Suprapubic skin (tissue), 4 donors: ENCODE measurements at regions not wholly inside any gene's neighbourhood (a gene's known extent, or its start where the extent isn't known, plus 50 kb on each side); places are given as distances from the start of the nearest gene placed in this dataset.

ENCODE experiments used
- DNase-seq, 2 donors: peaks; one replicate each; pipeline ENCODE4 v3.0.0-alpha.2; 2019; ENCODE audit warnings: low spot score in 2 of 2
- H3K27ac ChIP-seq: fragments of 200-600 bp; sonication (generic); one replicate; pipeline ENCODE4 v1.5.1; 2019
- H3K27me3 ChIP-seq: fragments of 200-600 bp; sonication (generic); one replicate; pipeline ENCODE4 v1.5.1; 2019
- H3K36me3 ChIP-seq: fragments of 200-600 bp; sonication (generic); one replicate; pipeline ENCODE4 v1.5.1; 2019
- H3K4me1 ChIP-seq: fragments of 200-600 bp; sonication (generic); one replicate; pipeline ENCODE4 v1.5.1; 2019
- H3K4me3 ChIP-seq: fragments of 200-600 bp; sonication (generic); one replicate; pipeline ENCODE4 v1.5.1; 2019; ENCODE audit warnings: mild to moderate bottlenecking
- H3K9me3 ChIP-seq: fragments of 200-600 bp; sonication (generic); one replicate; pipeline ENCODE4 v1.5.1; 2019
- CTCF ChIP-seq, 2 donors: fragments of 200-600 bp in 1 of 2; fragments of 450-650 bp in 1 of 2; sonication (generic) in 1 of 2; IDR thresholded peaks; one replicate each; pipeline ENCODE4 v1.5.1; 2016 to 2019; ENCODE audit warnings: antibody characterized with exemption in 2 of 2, mild to moderate bottlenecking in 1 of 2, moderate library complexity in 1 of 2
- EP300 ChIP-seq: sonication (generic); formaldehyde crosslinking; IDR thresholded peaks from one replicate; pipeline ENCODE4 v1.6.1; 2017; ENCODE audit warnings: antibody characterized with exemption
- POLR2A ChIP-seq, 2 donors: fragments of 450-650 bp; IDR thresholded peaks; one replicate each; pipeline ENCODE4 v1.6.1; 2017; ENCODE audit warnings: antibody characterized with exemption in 2 of 2, mild to moderate bottlenecking in 2 of 2, moderate library complexity in 2 of 2
- POLR2AphosphoS5 ChIP-seq, 3 donors: sonication (generic); formaldehyde crosslinking; IDR thresholded peaks; one replicate each; pipeline ENCODE4 v1.6.1; 2017; ENCODE audit warnings: antibody characterized with exemption in 3 of 3
- WGBS: methylation state at CpG from one replicate; pipeline ENCODE4 v1.1.5; 2018; 5-methylcytosine and 5-hydroxymethylcytosine counted together

- DNase-seq: no peak
- H3K27me3 ChIP-seq: no peaks in the 10 kb centered on the region
- no peak overlapping the region for H3K27ac ChIP-seq
- TF ChIP-seq EP300 (no peak), POLR2A (IDR thresholded peaks at IDR 0.05) (no peak), POLR2AphosphoS5 (IDR thresholded peaks at IDR 0.05) (no peak), CTCF (IDR thresholded peaks at IDR 0.05) (no peak)
- WGBS: 83% methylated on average over 27 of the region's 28 CpGs
- H3K36me3 ChIP-seq: no peaks in the 10 kb centered on the region
- peaks cover 13% of the 10 kb centered on the region for H3K4me1 ChIP-seq
- no peak overlapping the region for H3K4me3 ChIP-seq
- no peaks in the 10 kb centered on the region for H3K9me3 ChIP-seq
These were observed 62.2 kb upstream of the GRPEL1 start for GRCh38 chr4:7129871-7130620.

- no peak for DNase-seq
- peaks cover 13% of the 10 kb centered on the region for H3K4me1 ChIP-seq
- H3K36me3 ChIP-seq: no peaks in the 10 kb centered on the region
- H3K9me3 ChIP-seq: no peaks in the 10 kb centered on the region
- 88% methylated on average over 12 of the region's 12 CpGs for WGBS
- no peaks in the 10 kb centered on the region for H3K27me3 ChIP-seq
- no peak overlapping the region for H3K27ac ChIP-seq
- H3K4me3 ChIP-seq: no peak overlapping the region
- TF ChIP-seq POLR2A (IDR thresholded peaks at IDR 0.05): no peak
- no peak for TF ChIP-seq CTCF (IDR thresholded peaks at IDR 0.05)
- no peak for TF ChIP-seq POLR2AphosphoS5 (IDR thresholded peaks at IDR 0.05)
- no peak for TF ChIP-seq EP300
These were observed 60.8 kb upstream of the GRPEL1 start for GRCh38 chr4:7128644-7129043.

GRCh38 chr4:7128234-7128633 is 60.4 kb upstream of the GRPEL1 start:
- DNase-seq: no peak
- Histone ChIP-seq H3K36me3 (no peaks in the 10 kb centered on the region), H3K4me1 (peaks cover 13% of the 10 kb centered on the region), H3K27me3 (no peaks in the 10 kb centered on the region), H3K9me3 (no peaks in the 10 kb centered on the region), H3K27ac (no peak overlapping the region), H3K4me3 (no peak overlapping the region)
- WGBS: 89% methylated on average over 8 of the region's 8 CpGs
- TF ChIP-seq POLR2A (IDR thresholded peaks at IDR 0.05) (no peak), EP300 (no peak), POLR2AphosphoS5 (IDR thresholded peaks at IDR 0.05) (no peak), CTCF (IDR thresholded peaks at IDR 0.05) (no peak)

- H3K4me3 ChIP-seq: no peak overlapping the region
- 75% methylated on average over 18 of the region's 18 CpGs for WGBS
- H3K4me1 ChIP-seq: peaks cover 13% of the 10 kb centered on the region
- H3K27me3 ChIP-seq: no peaks in the 10 kb centered on the region
- no peak for DNase-seq
- no peaks in the 10 kb centered on the region for H3K36me3 ChIP-seq
- no peak overlapping the region for H3K27ac ChIP-seq
- TF ChIP-seq POLR2A (IDR thresholded peaks at IDR 0.05): no peak
- TF ChIP-seq CTCF (IDR thresholded peaks at IDR 0.05): no peak
- TF ChIP-seq EP300: no peak
- TF ChIP-seq POLR2AphosphoS5 (IDR thresholded peaks at IDR 0.05): no peak
- no peaks in the 10 kb centered on the region for H3K9me3 ChIP-seq
These were observed 59.7 kb upstream of the GRPEL1 start for GRCh38 chr4:7127576-7127975.

GRCh38 chr4:7126981-7127380 is 59.1 kb upstream of the GRPEL1 start:
- peaks cover 13% of the 10 kb centered on the region for H3K4me1 ChIP-seq
- WGBS: 72% methylated on average over 8 of the region's 8 CpGs
- DNase-seq: no peak

More at GRCh38 chr4:7126981-7127380, 59.1 kb upstream of the GRPEL1 start:
- Histone ChIP-seq H3K36me3 (no peaks in the 10 kb centered on the region), H3K9me3 (no peaks in the 10 kb centered on the region), H3K27ac (no peak overlapping the region), H3K4me3 (no peak overlapping the region), H3K27me3 (no peaks in the 10 kb centered on the region)
- TF ChIP-seq EP300 (no peak), POLR2AphosphoS5 (IDR thresholded peaks at IDR 0.05) (no peak), CTCF (IDR thresholded peaks at IDR 0.05) (no peak), POLR2A (IDR thresholded peaks at IDR 0.05) (no peak)
